Activated naive CD4-positive, alpha-beta T cell treated with anti-CD3 and anti-CD28 coated beads, Interleukin-2, amount 50 U/mL, for 24 hours (primary cell): ENCODE measurements at regions not wholly inside any gene's neighbourhood (a gene's known extent, or its start where the extent isn't known, plus 50 kb on each side); places are given as distances from the start of the nearest gene placed in this dataset.
"Not testable (repeated sequence)": the region's sequence is repeated elsewhere in the genome, so short reads cannot be mapped to it uniquely, and the experiment has no call there.

Experiments
- H3K27ac Mint-ChIP-seq: one replicate; pipeline ENCODE4 v1.8.0; 2021; ENCODE audit warnings: mild to moderate bottlenecking, mixed read lengths
- H3K27me3 Mint-ChIP-seq: one replicate; pipeline ENCODE4 v1.8.0; 2021; ENCODE audit warnings: mixed read lengths
- H3K36me3 Mint-ChIP-seq: one replicate; pipeline ENCODE4 v1.8.0; 2021; ENCODE audit warnings: mixed read lengths
- H3K4me1 Mint-ChIP-seq: one replicate; pipeline ENCODE4 v1.8.0; 2021; ENCODE audit warnings: mixed read lengths
- H3K4me3 Mint-ChIP-seq: one replicate; pipeline ENCODE4 v1.8.0; 2021; ENCODE audit warnings: mild to moderate bottlenecking, mixed read lengths
- H3K9me3 Mint-ChIP-seq: one replicate; pipeline ENCODE4 v1.8.0; 2021; ENCODE audit warnings: mixed read lengths

DNA sequence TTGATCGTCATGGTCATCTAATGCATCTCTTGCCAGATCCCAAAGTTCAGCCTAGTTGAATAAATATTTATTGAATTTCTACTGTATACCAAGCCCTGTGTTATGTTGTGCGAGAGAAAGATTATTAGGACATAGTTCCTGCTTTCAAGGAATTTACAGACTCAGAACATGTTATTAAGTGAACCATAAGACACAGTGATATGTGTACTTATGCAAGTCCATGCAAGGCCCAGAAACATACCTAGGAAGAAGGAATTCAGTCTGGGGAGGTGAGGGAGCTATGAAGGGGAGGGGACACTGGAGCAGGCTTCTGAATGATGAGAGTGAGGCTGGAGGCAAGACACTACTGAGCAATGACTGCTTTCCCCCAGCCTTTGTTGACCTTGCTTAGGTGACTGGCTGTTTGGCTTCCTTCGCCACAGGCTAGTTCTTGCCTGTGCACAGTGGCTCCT is 81.4 kb downstream of the ACAA2 start:
- H3K4me1 Mint-ChIP-seq, result no peaks in the 10 kb centered on the region

DNA sequence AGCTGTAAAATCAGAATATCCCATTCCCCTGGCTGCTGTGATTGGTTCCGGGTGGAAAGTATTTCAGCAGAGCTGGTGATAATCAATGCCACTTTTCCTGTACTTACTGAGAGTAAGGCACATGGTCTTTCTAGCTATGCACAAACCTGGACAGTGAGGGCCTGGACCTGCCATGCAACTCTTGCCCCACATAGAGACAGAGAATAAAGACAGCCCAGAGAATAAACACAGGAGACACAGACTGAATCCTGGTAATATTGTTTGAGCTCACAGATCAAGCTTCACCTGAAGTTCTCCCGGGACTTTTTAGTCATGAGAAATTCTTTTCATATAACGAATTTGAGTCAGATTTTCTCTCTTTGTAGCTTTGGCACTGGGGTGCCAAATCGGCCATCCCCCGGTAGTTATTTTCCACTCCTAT is 81.9 kb downstream of the ACAA2 start:
- Mint-ChIP-seq H3K27me3 (no peaks in the 10 kb centered on the region), H3K27ac (no peak overlapping the region), H3K4me3 (no peak overlapping the region), H3K9me3 (no peaks in the 10 kb centered on the region), H3K4me1 (no peaks in the 10 kb centered on the region), H3K36me3 (no peaks in the 10 kb centered on the region)

More for the DNA sequence above, 81.4 kb downstream of the ACAA2 start:
- no peak overlapping the region for H3K27ac Mint-ChIP-seq
- H3K27me3 Mint-ChIP-seq, result no peaks in the 10 kb centered on the region
- H3K36me3 Mint-ChIP-seq, result no peaks in the 10 kb centered on the region
- no peak overlapping the region for H3K4me3 Mint-ChIP-seq
- no peaks in the 10 kb centered on the region for H3K9me3 Mint-ChIP-seq

DNA sequence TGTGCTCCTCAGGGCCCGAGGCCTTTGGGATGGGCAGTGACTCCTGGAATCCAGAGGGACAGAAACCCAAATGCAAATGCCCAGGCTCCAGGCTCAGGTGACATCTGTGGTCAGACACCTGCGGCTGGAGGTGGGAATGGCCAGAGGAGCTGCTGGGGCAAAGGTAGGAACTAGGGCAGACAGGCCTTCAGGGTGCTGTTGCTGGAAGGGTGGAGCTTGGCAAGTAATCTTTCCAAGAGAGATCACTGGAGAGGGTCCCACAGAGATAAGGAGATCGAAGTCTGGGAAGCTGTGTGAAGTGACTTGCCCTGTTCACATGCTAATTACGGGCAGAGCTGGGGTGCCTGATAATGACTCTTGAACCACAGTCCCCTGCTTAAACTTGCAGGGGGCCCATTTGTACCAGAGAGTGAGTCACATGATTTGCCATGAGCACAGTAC is 82.4 kb downstream of the ACAA2 start:
- Mint-ChIP-seq H3K27me3 (no peaks in the 10 kb centered on the region), H3K36me3 (no peaks in the 10 kb centered on the region), H3K27ac (no peak overlapping the region), H3K9me3 (no peaks in the 10 kb centered on the region), H3K4me1 (no peaks in the 10 kb centered on the region), H3K4me3 (no peak overlapping the region)

DNA sequence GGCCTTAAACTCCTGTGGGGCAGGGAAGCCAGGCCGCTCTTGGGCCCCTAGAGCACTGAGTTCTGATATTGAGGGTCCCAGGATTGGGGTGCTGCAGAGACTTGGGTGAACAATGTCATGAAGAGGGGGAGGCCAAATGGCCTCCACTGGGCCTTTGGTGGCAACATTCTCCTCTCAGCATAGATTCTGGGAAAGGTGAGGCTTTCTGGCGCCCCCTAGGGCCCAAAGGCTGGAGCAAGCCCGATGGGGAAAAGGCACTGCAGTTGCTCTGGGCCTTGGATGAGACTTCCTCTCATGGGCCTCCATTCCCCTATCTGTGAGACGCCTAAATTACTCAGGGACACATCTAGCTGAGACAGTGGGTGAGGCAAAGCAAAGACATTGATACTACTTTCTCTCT is 84.8 kb downstream of the ACAA2 start:
- Mint-ChIP-seq H3K4me3 (no peak overlapping the region), H3K27ac (no peak overlapping the region), H3K27me3 (peaks cover under 1% of the 10 kb centered on the region), H3K36me3 (no peaks in the 10 kb centered on the region), H3K9me3 (no peaks in the 10 kb centered on the region), H3K4me1 (peaks cover 6% of the 10 kb centered on the region)

DNA sequence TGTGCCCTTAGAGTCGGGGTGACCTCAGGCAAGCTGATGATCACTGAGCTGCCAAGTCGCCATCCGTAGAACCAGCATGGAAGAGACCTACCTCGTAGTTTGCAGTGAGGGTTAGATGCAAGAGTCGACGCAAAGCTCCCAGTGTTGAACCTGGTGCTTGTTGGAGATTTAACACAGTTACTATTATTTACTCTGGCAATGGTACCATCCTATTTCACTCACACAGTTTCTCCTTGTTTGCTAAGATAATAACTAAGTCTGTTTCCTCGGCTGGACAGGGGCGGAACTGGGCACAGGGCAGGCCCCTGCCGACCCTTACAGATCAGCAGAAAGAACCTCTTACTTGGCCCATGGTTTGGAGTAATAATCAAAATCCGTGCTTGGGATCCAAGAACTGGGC is 85.5 kb downstream of the ACAA2 start:
- Mint-ChIP-seq H3K27me3 (peaks cover 3% of the 10 kb centered on the region), H3K4me1 (peaks cover 9% of the 10 kb centered on the region), H3K4me3 (no peak overlapping the region), H3K36me3 (no peaks in the 10 kb centered on the region), H3K9me3 (no peaks in the 10 kb centered on the region), H3K27ac (no peak overlapping the region)

DNA sequence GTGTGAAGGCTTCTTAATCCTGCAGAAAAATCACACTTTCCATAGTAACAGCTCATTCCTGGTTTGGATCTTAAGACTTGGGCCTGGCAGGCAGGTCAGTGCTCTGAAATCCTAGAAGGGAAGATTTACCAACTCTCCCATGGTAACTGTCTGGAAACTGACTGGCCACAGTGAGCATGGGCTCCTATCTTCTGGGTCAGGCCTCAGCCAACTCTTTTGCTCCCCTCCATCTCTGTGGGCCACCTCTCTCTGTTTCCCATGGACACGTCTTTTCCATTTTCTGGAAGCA is 86.7 kb downstream of the ACAA2 start:
- H3K27ac Mint-ChIP-seq, result no peak overlapping the region
- peaks cover 3% of the 10 kb centered on the region for H3K27me3 Mint-ChIP-seq
- H3K36me3 Mint-ChIP-seq, result no peaks in the 10 kb centered on the region
- H3K4me3 Mint-ChIP-seq, result no peak overlapping the region
- H3K4me1 Mint-ChIP-seq, result peaks cover 9% of the 10 kb centered on the region
- no peaks in the 10 kb centered on the region for H3K9me3 Mint-ChIP-seq

DNA sequence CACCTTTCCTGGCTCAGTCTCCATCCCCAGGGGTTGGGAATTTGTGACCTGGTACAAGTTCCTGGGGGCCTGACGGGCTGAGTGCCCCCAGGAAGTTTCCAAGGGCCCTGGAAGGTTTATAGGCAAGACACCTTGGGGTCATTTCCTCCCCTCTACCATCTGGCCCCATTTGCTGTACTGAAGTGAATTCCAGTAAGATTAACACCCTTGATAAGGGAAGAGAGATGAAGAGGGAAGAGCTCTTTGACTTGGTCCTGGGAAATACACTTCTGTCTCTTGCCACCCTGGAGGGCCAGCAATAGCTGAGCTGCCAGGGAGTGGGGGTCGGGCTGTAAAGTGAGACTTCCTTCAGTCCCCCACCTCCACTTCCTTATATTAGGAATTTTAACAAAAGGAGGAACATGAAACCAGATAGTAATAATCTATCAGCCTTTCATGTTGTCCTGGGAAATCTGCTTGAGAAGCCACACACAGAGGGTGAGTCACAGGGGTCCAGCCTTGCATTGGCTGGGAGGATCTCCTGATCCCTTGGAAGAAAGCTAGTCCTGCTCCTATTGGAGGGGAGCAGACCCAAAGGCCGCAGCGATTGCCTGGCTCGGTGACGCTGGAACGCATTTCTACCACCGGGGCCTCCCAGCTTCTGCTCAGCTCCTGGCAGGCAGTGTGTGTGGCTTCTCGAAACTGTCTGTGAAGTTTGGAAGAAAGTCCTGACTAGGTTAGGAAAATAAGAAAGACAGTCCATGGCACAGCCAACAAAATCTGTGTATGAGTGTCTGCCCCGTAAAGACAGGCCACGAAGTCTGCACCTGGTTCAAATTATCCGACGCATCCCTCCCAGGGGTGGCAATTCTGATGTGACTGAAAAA is 87.3 kb downstream of the ACAA2 start:
- Mint-ChIP-seq H3K4me1 (peaks cover 9% of the 10 kb centered on the region), H3K4me3 (no peak overlapping the region), H3K27ac (no peak overlapping the region), H3K27me3 (peaks cover 6% of the 10 kb centered on the region), H3K36me3 (no peaks in the 10 kb centered on the region), H3K9me3 (no peaks in the 10 kb centered on the region)

DNA sequence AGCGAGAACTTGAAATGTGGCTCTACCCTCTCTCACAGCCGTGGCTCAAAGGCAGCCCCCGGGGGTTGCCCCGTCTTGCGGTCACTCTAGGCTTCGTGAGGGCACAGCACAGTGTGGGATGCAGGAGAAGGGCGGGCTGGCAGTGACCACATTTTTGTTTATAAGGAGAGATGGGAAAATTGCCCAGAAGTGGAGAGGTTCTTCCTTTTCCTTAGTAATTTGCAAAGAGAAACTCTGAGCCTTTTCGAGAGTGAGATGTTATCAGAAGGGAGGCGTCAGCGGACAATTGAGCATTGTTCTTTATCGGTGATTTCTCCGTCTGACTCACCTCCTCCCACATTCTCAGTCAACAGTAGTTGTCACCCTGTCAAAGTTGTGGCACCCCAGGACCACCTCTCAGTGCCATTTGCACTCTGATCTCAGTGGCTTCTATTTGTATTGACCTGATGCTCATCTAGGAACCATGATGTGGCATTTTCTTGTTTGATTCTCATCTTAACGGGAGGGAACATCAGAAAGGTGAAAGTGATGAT is 89.6 kb downstream of the ACAA2 start:
- Mint-ChIP-seq H3K9me3 (no peaks in the 10 kb centered on the region), H3K4me1 (peaks cover 9% of the 10 kb centered on the region), H3K36me3 (no peaks in the 10 kb centered on the region), H3K27me3 (peaks cover 6% of the 10 kb centered on the region), H3K27ac (no peak overlapping the region), H3K4me3 (no peak overlapping the region)

DNA sequence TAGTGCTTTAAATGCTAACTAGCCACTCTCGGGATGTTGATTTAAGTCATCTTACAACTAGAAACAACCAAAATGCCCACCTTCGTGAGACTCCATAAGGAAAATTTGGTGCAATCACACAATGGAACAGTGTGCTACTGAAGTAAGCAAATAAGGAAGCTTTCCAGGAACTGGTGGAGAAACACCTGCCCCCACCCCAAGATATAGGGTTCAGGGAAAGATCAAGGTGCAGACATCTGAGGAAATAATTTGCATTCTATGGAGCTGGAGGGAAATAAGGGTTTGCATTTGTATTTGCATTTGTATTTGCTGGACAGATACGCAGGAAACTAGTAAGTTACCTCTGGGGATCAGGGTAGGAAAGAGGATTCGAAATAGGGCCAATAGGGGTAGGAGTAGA is 90.9 kb downstream of the ACAA2 start:
- Mint-ChIP-seq H3K4me3 (no peak overlapping the region), H3K27me3 (peaks cover 6% of the 10 kb centered on the region), H3K9me3 (no peaks in the 10 kb centered on the region), H3K36me3 (no peaks in the 10 kb centered on the region), H3K27ac (no peak overlapping the region), H3K4me1 (peaks cover 9% of the 10 kb centered on the region)

DNA sequence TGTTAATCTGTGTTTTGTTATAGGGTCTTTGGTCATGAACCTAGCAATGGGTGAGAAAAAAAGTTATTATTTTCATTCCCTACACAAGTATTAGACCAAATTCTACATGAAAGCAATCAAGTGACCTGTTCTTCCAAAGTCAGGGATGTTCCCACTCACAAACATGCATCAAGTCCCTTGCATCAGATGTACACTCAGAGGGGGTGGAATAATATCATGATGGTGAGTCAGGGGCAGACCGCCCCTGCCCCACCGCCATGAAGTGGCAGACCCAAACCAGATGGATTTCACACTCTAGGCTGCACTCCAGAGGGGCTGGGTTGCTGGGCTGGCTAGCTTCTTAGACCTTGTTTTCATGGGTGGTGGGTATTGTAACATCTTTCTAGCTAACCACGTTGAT is 91.4 kb downstream of the ACAA2 start:
- no peaks in the 10 kb centered on the region for H3K9me3 Mint-ChIP-seq
- peaks cover 6% of the 10 kb centered on the region for H3K27me3 Mint-ChIP-seq
- no peaks in the 10 kb centered on the region for H3K36me3 Mint-ChIP-seq
- peaks cover 9% of the 10 kb centered on the region for H3K4me1 Mint-ChIP-seq
- no peak overlapping the region for H3K4me3 Mint-ChIP-seq
- no peak overlapping the region for H3K27ac Mint-ChIP-seq

DNA sequence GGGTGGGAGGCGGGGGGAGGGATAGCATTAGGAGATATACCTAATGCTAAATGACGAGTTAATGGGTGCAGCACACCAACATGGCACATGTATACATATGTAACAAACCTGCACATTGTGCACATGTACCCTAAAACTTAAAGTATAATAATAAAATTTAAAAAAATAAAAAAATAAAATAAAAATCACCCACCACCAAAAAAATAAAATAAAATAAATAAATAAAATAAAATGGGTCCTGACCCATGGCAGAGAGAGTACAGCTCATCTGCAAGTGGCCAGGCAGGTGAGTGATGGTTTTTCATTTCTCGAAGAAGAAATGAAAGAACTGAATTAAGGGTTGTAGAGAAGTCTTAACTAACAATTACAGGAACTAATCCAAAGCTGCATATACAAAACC is 92.4 kb downstream of the ACAA2 start:
- H3K4me1 Mint-ChIP-seq, H3K36me3 Mint-ChIP-seq, H3K27me3 Mint-ChIP-seq, H3K27ac Mint-ChIP-seq, H3K9me3 Mint-ChIP-seq, H3K4me3 Mint-ChIP-seq: not testable (repeated sequence)

DNA sequence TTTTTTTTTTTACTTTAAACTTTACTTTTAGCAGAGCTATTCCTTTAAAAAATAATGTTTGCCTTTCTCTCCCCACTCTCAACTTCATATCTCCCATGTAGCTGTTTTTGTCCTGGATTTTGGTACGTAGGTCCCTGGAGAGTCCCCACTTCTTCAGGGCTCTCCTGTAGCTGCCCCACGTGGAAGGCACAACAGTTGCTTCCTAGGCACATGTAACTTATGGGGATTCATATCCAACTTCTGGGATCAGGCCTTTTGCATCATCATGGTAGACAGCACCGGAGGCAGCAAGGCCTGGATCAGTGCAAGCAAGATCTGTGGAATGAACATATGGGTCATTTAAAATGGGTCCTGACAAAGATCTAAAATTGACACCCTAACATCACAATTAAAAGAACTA is 95.7 kb downstream of the ACAA2 start:
- H3K36me3 Mint-ChIP-seq, result peaks cover 3% of the 10 kb centered on the region
- no peak overlapping the region for H3K27ac Mint-ChIP-seq
- no peaks in the 10 kb centered on the region for H3K4me1 Mint-ChIP-seq
- peaks cover 7% of the 10 kb centered on the region for H3K27me3 Mint-ChIP-seq
- H3K4me3 Mint-ChIP-seq, result no peak overlapping the region
- no peaks in the 10 kb centered on the region for H3K9me3 Mint-ChIP-seq

DNA sequence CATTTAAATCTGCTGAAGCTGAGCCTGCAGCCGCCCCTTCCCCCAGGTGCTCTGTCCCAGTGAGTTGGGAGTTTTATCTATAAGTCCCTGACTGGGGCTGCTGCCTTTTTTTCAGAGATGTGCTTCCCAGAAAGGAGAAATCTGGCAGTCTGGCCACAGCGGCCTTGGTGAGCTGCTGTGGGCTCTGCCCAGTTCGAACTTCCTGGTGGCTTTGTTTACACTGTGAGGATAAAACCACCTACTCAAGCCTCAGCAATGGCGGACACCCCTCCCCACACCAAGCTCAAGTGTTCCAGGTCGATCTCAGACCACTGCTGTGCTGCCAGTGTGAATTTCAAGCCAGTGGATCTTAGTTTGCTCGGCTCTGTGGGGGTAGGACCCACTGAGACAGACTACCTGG is 97.3 kb downstream of the ACAA2 start:
- Mint-ChIP-seq H3K27me3 (peaks cover 5% of the 10 kb centered on the region), H3K4me1 (no peaks in the 10 kb centered on the region), H3K4me3 (no peak overlapping the region), H3K9me3 (no peaks in the 10 kb centered on the region), H3K27ac (no peak overlapping the region), H3K36me3 (peaks cover 3% of the 10 kb centered on the region)

DNA sequence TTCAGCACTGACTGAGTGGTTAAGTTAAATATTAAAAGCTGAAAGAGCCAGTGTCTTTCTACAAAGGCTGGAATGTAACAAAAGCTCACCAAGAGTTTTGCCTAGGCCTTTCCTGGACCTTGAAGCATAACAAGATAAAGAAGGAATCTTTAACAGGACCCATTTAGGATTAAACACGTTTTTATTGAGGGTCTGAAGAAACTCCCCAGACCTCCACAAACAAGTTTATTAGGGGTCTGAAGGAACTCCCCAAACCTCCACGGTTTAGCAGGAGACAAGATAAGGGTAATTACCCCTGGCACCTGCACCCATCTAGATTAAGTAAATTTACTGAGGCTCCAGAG is 104.0 kb downstream of the ACAA2 start:
- H3K4me1 Mint-ChIP-seq, result no peaks in the 10 kb centered on the region
- no peaks in the 10 kb centered on the region for H3K9me3 Mint-ChIP-seq
- peaks cover 3% of the 10 kb centered on the region for H3K36me3 Mint-ChIP-seq
- peaks cover 5% of the 10 kb centered on the region for H3K27me3 Mint-ChIP-seq
- H3K4me3 Mint-ChIP-seq, result no peak overlapping the region
- no peak overlapping the region for H3K27ac Mint-ChIP-seq

DNA sequence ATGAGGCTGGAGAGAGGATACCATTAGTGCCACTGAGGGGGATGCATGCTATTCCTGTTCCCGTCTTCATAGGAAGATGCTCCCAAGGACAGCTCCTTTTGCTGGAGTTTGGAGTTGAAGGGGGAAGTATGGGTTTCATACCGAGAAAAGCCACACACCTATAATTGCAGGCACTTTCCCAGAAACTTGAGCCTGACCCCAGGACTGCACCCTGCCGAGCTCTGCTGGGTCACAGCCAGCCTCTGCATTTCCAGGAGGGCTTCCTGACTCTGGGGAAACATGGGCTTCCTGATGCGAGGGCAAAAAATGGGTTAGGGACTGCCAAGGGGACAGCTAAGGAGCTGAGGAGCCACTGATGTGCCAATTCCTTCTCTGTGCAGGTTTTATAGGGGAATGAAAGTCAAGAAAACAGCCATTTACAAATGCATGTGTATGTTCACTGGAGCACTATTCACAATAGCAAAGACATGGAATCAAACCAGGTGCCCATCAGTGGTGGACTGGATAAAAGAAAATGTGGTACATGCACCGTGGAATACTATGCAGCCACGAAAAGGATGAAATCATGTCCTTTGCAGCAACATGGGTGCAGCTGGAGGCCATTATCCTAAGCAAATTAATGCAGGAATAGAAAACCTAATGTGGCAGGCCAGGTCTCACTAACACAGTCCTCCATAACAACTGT is 104.5 kb downstream of the ACAA2 start:
- H3K4me1 Mint-ChIP-seq, result no peaks in the 10 kb centered on the region
- H3K27me3 Mint-ChIP-seq, result peaks cover 5% of the 10 kb centered on the region
- H3K27ac Mint-ChIP-seq, result no peak overlapping the region
- no peaks in the 10 kb centered on the region for H3K9me3 Mint-ChIP-seq
- H3K4me3 Mint-ChIP-seq, result no peak overlapping the region
- peaks cover 3% of the 10 kb centered on the region for H3K36me3 Mint-ChIP-seq

DNA sequence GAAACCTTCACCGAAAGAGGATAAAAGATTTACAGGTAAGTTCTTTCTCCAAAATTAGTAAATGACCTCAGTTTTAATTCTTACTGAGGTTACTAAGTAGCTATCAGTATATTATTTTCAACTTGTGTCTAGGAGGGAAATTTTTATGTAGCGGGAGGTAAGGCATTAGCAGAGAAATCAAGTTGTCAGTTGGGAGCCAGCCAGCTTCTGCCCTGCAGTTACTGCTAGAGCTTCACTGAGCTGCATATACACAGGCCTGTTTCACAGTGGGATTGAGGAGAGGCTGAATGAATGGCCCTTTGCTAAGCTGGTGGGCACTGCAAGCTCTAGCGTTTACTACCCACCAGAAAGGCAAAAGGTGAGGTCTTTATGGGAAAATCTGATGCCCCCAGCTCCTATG is 105.7 kb downstream of the ACAA2 start:
- Mint-ChIP-seq H3K4me3 (no peak overlapping the region), H3K4me1 (no peaks in the 10 kb centered on the region), H3K27ac (no peak overlapping the region), H3K9me3 (no peaks in the 10 kb centered on the region), H3K27me3 (no peaks in the 10 kb centered on the region), H3K36me3 (no peaks in the 10 kb centered on the region)
